Stromal cell of bone marrow (primary cell): ENCODE measurements at regions not wholly inside any gene's neighbourhood (a gene's known extent, or its start where the extent isn't known, plus 50 kb on each side); places are given as distances from the start of the nearest gene placed in this dataset.

Experiments used
- DNase-seq: peaks from one replicate; pipeline ENCODE4 v3.0.0-alpha.2; 2012; ENCODE audit warnings: low read depth

GRCh38 chr2:236654496-236654895, 84.9 kb downstream of the ACKR3 start:
- no peak for DNase-seq

- DNase-seq = no peak
These were observed 86.5 kb downstream of the ACKR3 start for GRCh38 chr2:236656166-236656565.

- no peak for DNase-seq
These were observed 87.1 kb downstream of the ACKR3 start for GRCh38 chr2:236656721-236657120.

GRCh38 chr2:236657215-236657614, 87.6 kb downstream of the ACKR3 start:
- no peak for DNase-seq

- DNase-seq = no peak
These were observed 88.2 kb downstream of the ACKR3 start for GRCh38 chr2:236657801-236658200.

GRCh38 chr2:236658974-236659757, 89.5 kb downstream of the ACKR3 start:
- DNase-seq = no peak

- peak; percentile 48 for DNase-seq
These were observed 90.1 kb downstream of the ACKR3 start for GRCh38 chr2:236659758-236660150.

GRCh38 chr2:236661061-236661761, 91.6 kb downstream of the ACKR3 start:
- peak; percentile 51 for DNase-seq

GRCh38 chr2:236661762-236662110, 92.1 kb downstream of the ACKR3 start:
- peak; percentile 38 for DNase-seq

GRCh38 chr2:236662231-236663185, 92.9 kb downstream of the ACKR3 start:
- DNase-seq = peak; percentile 76

- peak; percentile 65 for DNase-seq
These were observed 93.9 kb downstream of the ACKR3 start for GRCh38 chr2:236663287-236664101.

GRCh38 chr2:236664136-236664535, 94.5 kb downstream of the ACKR3 start:
- no peak for DNase-seq

GRCh38 chr2:236665101-236665500, 95.5 kb downstream of the ACKR3 start:
- no peak for DNase-seq

- no peak for DNase-seq
These were observed 96.0 kb downstream of the ACKR3 start for GRCh38 chr2:236665572-236666118.

GRCh38 chr2:236666646-236667204, 97.1 kb downstream of the ACKR3 start:
- no peak for DNase-seq

- DNase-seq = no peak
These were observed 97.9 kb downstream of the ACKR3 start for GRCh38 chr2:236667526-236667925.

GRCh38 chr2:236668531-236668969, 98.9 kb downstream of the ACKR3 start:
- no peak for DNase-seq

GRCh38 chr2:236670235-236670620, 100.6 kb downstream of the ACKR3 start:
- DNase-seq = no peak

- DNase-seq = no peak
These were observed 102.4 kb downstream of the ACKR3 start for GRCh38 chr2:236671896-236672562.

- no peak for DNase-seq
These were observed 103.0 kb downstream of the ACKR3 start for GRCh38 chr2:236672606-236673005.
